ENCODE measurements at regions not wholly inside any gene's neighbourhood (a gene's known extent, or its start where the extent isn't known, plus 50 kb on each side); places are given as distances from the start of the nearest gene placed in this dataset.

- no peak for ATAC-seq
Measured at GRCh38 chr17:53273126-53273525, 549.6 kb upstream of the KIF2B start.

GRCh38 chr17:53270936-53271335 lies 551.8 kb upstream of the KIF2B start:
- ATAC-seq: no peak
- TF ChIP-seq ESRRG (CRISPR knock-in tag; IDR thresholded peaks at IDR 0.05): no peak
- no peak for TF ChIP-seq TCF4 (CRISPR knock-in tag; IDR thresholded peaks at IDR 0.05; ENCODE audit: borderline replicate concordance)
- no peak for TF ChIP-seq OSR1 (CRISPR knock-in tag; IDR thresholded peaks at IDR 0.05)
- no peak for TF ChIP-seq TSHZ2 (CRISPR knock-in tag; IDR thresholded peaks at IDR 0.05)
- TF ChIP-seq GLIS3 (CRISPR knock-in tag; IDR thresholded peaks at IDR 0.05): no peak
- no peak for TF ChIP-seq CSRNP3 (CRISPR knock-in tag; IDR thresholded peaks at IDR 0.05)
- no peak for TF ChIP-seq ISL1 (CRISPR knock-in tag; IDR thresholded peaks at IDR 0.05)
- no peak for TF ChIP-seq SNAI2 (CRISPR knock-in tag; IDR thresholded peaks at IDR 0.05)
- TF ChIP-seq RARB (CRISPR knock-in tag; IDR thresholded peaks at IDR 0.05): no peak
- no peak for TF ChIP-seq ZFP30 (CRISPR knock-in tag; IDR thresholded peaks at IDR 0.05)
- no peak for TF ChIP-seq ZNF8 (CRISPR knock-in tag; IDR thresholded peaks at IDR 0.05)
- no peak for TF ChIP-seq ZFP3 (CRISPR knock-in tag; IDR thresholded peaks at IDR 0.05)
- no peak for TF ChIP-seq CSDC2 (CRISPR knock-in tag; IDR thresholded peaks at IDR 0.05)
- TF ChIP-seq ARNTL (CRISPR knock-in tag; IDR thresholded peaks at IDR 0.05; ENCODE audit: borderline replicate concordance, low read depth): no peak
- no peak for TF ChIP-seq ZNF565 (CRISPR knock-in tag; conservative IDR thresholded peaks at IDR 0.05; ENCODE audit: low read depth)
- TF ChIP-seq CREB5 (CRISPR knock-in tag; IDR thresholded peaks at IDR 0.05; ENCODE audit: low read depth): no peak
- no peak for TF ChIP-seq ZC3H10 (CRISPR knock-in tag; IDR thresholded peaks at IDR 0.05)
- no peak for TF ChIP-seq BACH2 (CRISPR knock-in tag; IDR thresholded peaks at IDR 0.05; ENCODE audit: borderline replicate concordance)

More at GRCh38 chr17:53273126-53273525, 549.6 kb upstream of the KIF2B start:
- no peak for TF ChIP-seq PPARA (CRISPR knock-in tag; IDR thresholded peaks at IDR 0.05; ENCODE audit: borderline replicate concordance)
- no peak for TF ChIP-seq ZNF8 (CRISPR knock-in tag; IDR thresholded peaks at IDR 0.05)
- TF ChIP-seq TCF4 (CRISPR knock-in tag; IDR thresholded peaks at IDR 0.05; ENCODE audit: borderline replicate concordance): no peak
- TF ChIP-seq ZNF565 (CRISPR knock-in tag; conservative IDR thresholded peaks at IDR 0.05; ENCODE audit: low read depth): no peak
- TF ChIP-seq CSDC2 (CRISPR knock-in tag; IDR thresholded peaks at IDR 0.05): no peak
- TF ChIP-seq RARB (CRISPR knock-in tag; IDR thresholded peaks at IDR 0.05): no peak
- TF ChIP-seq ISL1 (CRISPR knock-in tag; IDR thresholded peaks at IDR 0.05): no peak
- TF ChIP-seq CREB5 (CRISPR knock-in tag; IDR thresholded peaks at IDR 0.05; ENCODE audit: low read depth): no peak
- TF ChIP-seq ZFP3 (CRISPR knock-in tag; IDR thresholded peaks at IDR 0.05): no peak

GRCh38 chr17:53264730-53265129 lies 558.0 kb upstream of the KIF2B start:
- TF ChIP-seq TCF4 (CRISPR knock-in tag; IDR thresholded peaks at IDR 0.05; ENCODE audit: borderline replicate concordance) (peak; percentile 83), ISL1 (CRISPR knock-in tag; IDR thresholded peaks at IDR 0.05) (no peak)
- ATAC-seq: no peak

GRCh38 chr17:53253956-53254597 lies 568.6 kb upstream of the KIF2B start:
- no peak for ATAC-seq
- no peak for TF ChIP-seq OSR1 (CRISPR knock-in tag; IDR thresholded peaks at IDR 0.05)
- TF ChIP-seq ZNF565 (CRISPR knock-in tag; conservative IDR thresholded peaks at IDR 0.05; ENCODE audit: low read depth): no peak
- no peak for TF ChIP-seq CSRNP3 (CRISPR knock-in tag; IDR thresholded peaks at IDR 0.05)
- TF ChIP-seq RARB (CRISPR knock-in tag; IDR thresholded peaks at IDR 0.05): no peak
- TF ChIP-seq ARNTL (CRISPR knock-in tag; IDR thresholded peaks at IDR 0.05; ENCODE audit: borderline replicate concordance, low read depth): no peak
- no peak for TF ChIP-seq POU6F1 (CRISPR knock-in tag; IDR thresholded peaks at IDR 0.05; ENCODE audit: borderline replicate concordance, low read depth)
- no peak for TF ChIP-seq ESRRG (CRISPR knock-in tag; IDR thresholded peaks at IDR 0.05)
- no peak for TF ChIP-seq PATZ1 (CRISPR knock-in tag; IDR thresholded peaks at IDR 0.05; ENCODE audit: borderline replicate concordance)
- no peak for TF ChIP-seq ZNF70 (CRISPR knock-in tag; IDR thresholded peaks at IDR 0.05)
- no peak for TF ChIP-seq TCF4 (CRISPR knock-in tag; IDR thresholded peaks at IDR 0.05; ENCODE audit: borderline replicate concordance)
- no peak for TF ChIP-seq ZC3H10 (CRISPR knock-in tag; IDR thresholded peaks at IDR 0.05)
- no peak for TF ChIP-seq ZFP30 (CRISPR knock-in tag; IDR thresholded peaks at IDR 0.05)
- no peak for TF ChIP-seq PPARA (CRISPR knock-in tag; IDR thresholded peaks at IDR 0.05; ENCODE audit: borderline replicate concordance)
- no peak for TF ChIP-seq ZFP3 (CRISPR knock-in tag; IDR thresholded peaks at IDR 0.05)
- TF ChIP-seq BACH2 (CRISPR knock-in tag; IDR thresholded peaks at IDR 0.05; ENCODE audit: borderline replicate concordance): no peak

All from SK-N-SH treated with all-trans-retinoic acid at 6 μM for 48 hours (cell line).